ENCODE measurements at regions not wholly inside any gene's neighbourhood (a gene's known extent, or its start where the extent isn't known, plus 50 kb on each side); places are given as distances from the start of the nearest gene placed in this dataset.

DNA sequence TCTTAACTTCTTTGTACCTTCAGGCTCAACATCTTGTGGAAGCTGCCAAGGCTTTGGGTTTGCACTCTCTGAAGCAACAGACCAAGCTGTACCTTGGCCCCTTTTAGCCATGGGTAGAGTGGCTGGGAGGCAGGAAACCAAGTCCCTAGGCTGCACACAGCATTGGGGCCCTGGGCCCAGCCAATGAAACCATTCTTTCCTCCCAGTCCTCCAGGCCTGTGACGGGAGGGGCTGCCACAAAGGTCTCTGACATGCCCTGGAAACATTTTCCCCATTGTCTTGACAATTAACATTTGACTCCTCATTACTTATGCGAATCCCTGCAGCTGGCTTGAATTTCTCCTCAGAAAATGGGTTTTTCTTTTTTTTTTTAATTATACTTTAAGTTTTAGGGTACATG, 253.1 kb upstream of the GADL1 start:
- Histone ChIP-seq H3K27me3 (replicated peaks; ENCODE audit: control insufficient read depth, insufficient read depth, low read length) (no peaks in the 10 kb centered on the region), H3K9me3 (peaks cover 12% of the 10 kb centered on the region), H3K4me3 (ENCODE audit: low read depth, low read length) (no peak overlapping the region), H3K36me3 (ENCODE audit: control insufficient read depth, insufficient read depth, low read length) (no peaks in the 10 kb centered on the region), H3K4me1 (no peaks in the 10 kb centered on the region)
- ChIA-PET CTCF (no interaction called here), POLR2A (no interaction called here)
- no peak for TF ChIP-seq CTCF (IDR thresholded peaks at IDR 0.05; ENCODE audit: insufficient read depth in 1 of 2, low read depth in 1 of 2, low read length in 1 of 2, severe bottlenecking in 1 of 2, unreplicated experiment in 1 of 2)
- Mint-ChIP-seq H3K4me3 (ENCODE audit: unreplicated experiment) (no peak overlapping the region), H3K4me1 (ENCODE audit: low read depth, unreplicated experiment) (no peaks in the 10 kb centered on the region), H3K27me3 (ENCODE audit: insufficient read depth, unreplicated experiment) (no peaks in the 10 kb centered on the region), H3K27ac (ENCODE audit: unreplicated experiment) (no peak overlapping the region), H3K9me3 (ENCODE audit: unreplicated experiment) (peaks cover 36% of the 10 kb centered on the region), H3K36me3 (ENCODE audit: insufficient read depth, unreplicated experiment) (no peaks in the 10 kb centered on the region)
- no peak for DNase-seq
- intact Hi-C loops (cut with micrococcal nuclease; ENCODE audit: unreplicated experiment): no loop called here
- BruUV-seq (replicated peaks): no TSS peak

- no peaks in the 10 kb centered on the region for H3K9me3 Mint-ChIP-seq (ENCODE audit: unreplicated experiment)
- ChIA-PET CTCF (no interaction called here), POLR2A (no interaction called here)
- no peaks in the 10 kb centered on the region for H3K27me3 Mint-ChIP-seq (ENCODE audit: insufficient read depth, unreplicated experiment)
- intact Hi-C loops (cut with micrococcal nuclease; ENCODE audit: unreplicated experiment): no loop called here
- Histone ChIP-seq H3K27me3 (replicated peaks; ENCODE audit: control insufficient read depth, insufficient read depth, low read length) (no peaks in the 10 kb centered on the region), H3K36me3 (ENCODE audit: control insufficient read depth, insufficient read depth, low read length) (no peaks in the 10 kb centered on the region), H3K9me3 (no peaks in the 10 kb centered on the region), H3K4me3 (ENCODE audit: low read depth, low read length) (no peak overlapping the region), H3K4me1 (no peaks in the 10 kb centered on the region)
- BruUV-seq (replicated peaks): no TSS peak
- DNase-seq: no peak
- no peak for TF ChIP-seq CTCF (IDR thresholded peaks at IDR 0.05; ENCODE audit: insufficient read depth in 1 of 2, low read depth in 1 of 2, low read length in 1 of 2, severe bottlenecking in 1 of 2, unreplicated experiment in 1 of 2)
- no peaks in the 10 kb centered on the region for H3K36me3 Mint-ChIP-seq (ENCODE audit: insufficient read depth, unreplicated experiment)
- H3K4me1 Mint-ChIP-seq (ENCODE audit: low read depth, unreplicated experiment): no peaks in the 10 kb centered on the region
- H3K27ac Mint-ChIP-seq (ENCODE audit: unreplicated experiment): no peak overlapping the region
- H3K4me3 Mint-ChIP-seq (ENCODE audit: unreplicated experiment): no peak overlapping the region
These were observed 262.7 kb upstream of the GADL1 start for GRCh38 chr3:31157047-31157694.

DNA sequence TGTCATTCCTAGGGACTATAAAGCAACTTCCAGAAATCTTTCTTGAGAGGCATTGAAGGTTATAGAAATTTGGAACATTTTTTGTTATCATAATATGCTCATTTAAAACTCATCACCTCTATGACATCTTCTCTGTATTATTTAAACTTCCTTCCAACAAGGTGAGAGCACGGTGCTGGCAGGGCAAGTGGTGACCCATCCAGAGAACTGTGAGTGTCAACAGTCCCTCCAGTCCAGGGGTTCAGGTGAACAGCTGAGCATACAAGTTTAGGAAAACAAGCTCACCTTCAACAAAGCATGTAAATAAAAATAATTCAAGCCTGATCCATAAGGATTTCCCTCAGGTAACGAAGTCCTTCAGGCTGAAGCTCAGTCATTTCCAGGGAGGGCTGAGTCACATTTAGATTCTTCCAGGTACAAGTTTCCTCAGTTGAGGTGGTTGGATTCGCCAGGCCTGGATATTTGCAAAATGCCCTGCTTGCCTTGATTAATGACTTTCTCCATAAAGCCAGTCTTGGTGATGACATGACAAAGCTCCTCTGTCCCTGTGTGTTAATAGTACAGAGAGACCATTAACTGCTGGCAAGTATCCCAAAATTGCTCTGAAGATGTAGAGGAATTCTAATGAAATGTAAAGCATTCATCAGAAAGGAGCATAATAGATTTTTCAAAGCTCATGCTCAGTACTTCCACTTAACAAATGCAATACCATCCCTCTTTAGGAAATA, 263.6 kb upstream of the GADL1 start:
- TF ChIP-seq CTCF (IDR thresholded peaks at IDR 0.05; ENCODE audit: insufficient read depth in 1 of 2, low read depth in 1 of 2, low read length in 1 of 2, severe bottlenecking in 1 of 2, unreplicated experiment in 1 of 2): no peak
- DNase-seq: no peak
- Mint-ChIP-seq H3K4me1 (ENCODE audit: low read depth, unreplicated experiment) (no peaks in the 10 kb centered on the region), H3K27me3 (ENCODE audit: insufficient read depth, unreplicated experiment) (no peaks in the 10 kb centered on the region), H3K4me3 (ENCODE audit: unreplicated experiment) (no peak overlapping the region), H3K27ac (ENCODE audit: unreplicated experiment) (no peak overlapping the region), H3K36me3 (ENCODE audit: insufficient read depth, unreplicated experiment) (no peaks in the 10 kb centered on the region), H3K9me3 (ENCODE audit: unreplicated experiment) (no peaks in the 10 kb centered on the region)
- Histone ChIP-seq H3K9me3 (no peaks in the 10 kb centered on the region), H3K4me3 (ENCODE audit: low read depth, low read length) (no peak overlapping the region), H3K4me1 (no peaks in the 10 kb centered on the region), H3K27me3 (replicated peaks; ENCODE audit: control insufficient read depth, insufficient read depth, low read length) (no peaks in the 10 kb centered on the region), H3K36me3 (ENCODE audit: control insufficient read depth, insufficient read depth, low read length) (no peaks in the 10 kb centered on the region)
- BruUV-seq (replicated peaks): no TSS peak
- intact Hi-C loops (cut with micrococcal nuclease; ENCODE audit: unreplicated experiment): no loop called here
- POLR2A ChIA-PET: no interaction called here
- CTCF ChIA-PET: no interaction called here
